Activated CD8-positive, alpha-beta memory T cell treated with anti-CD3 and anti-CD28 coated beads for 48 hours (primary cell): ENCODE measurements at regions not wholly inside any gene's neighbourhood (a gene's known extent, or its start where the extent isn't known, plus 50 kb on each side); places are given as distances from the start of the nearest gene placed in this dataset.

ENCODE experiments used
- DNase-seq, 3 experiments: peaks; one replicate each; pipeline ENCODE4 v3.0.0-alpha.2; 2020; ENCODE audit warnings: low read depth in 2 of 3, low spot score in 2 of 3

- DNase-seq: no peak
These were observed 343.1 kb downstream of the CYRIA start for GRCh38 chr2:16322308-16323125.

GRCh38 chr2:16321872-16322271 is 343.8 kb downstream of the CYRIA start:
- no peak for DNase-seq

GRCh38 chr2:16321256-16321655 is 344.4 kb downstream of the CYRIA start:
- DNase-seq: no peak

GRCh38 chr2:16320716-16321115 is 344.9 kb downstream of the CYRIA start:
- no peak for DNase-seq

- DNase-seq: no peak
These were observed 346.0 kb downstream of the CYRIA start for GRCh38 chr2:16319551-16320121.

GRCh38 chr2:16318474-16319195 is 347.0 kb downstream of the CYRIA start:
- DNase-seq: no peak

GRCh38 chr2:16318051-16318450 is 347.6 kb downstream of the CYRIA start:
- DNase-seq: no peak

- no peak for DNase-seq
These were observed 348.3 kb downstream of the CYRIA start for GRCh38 chr2:16317211-16317830.

- DNase-seq: no peak
These were observed 349.0 kb downstream of the CYRIA start for GRCh38 chr2:16316456-16317210.

GRCh38 chr2:16315908-16316307 is 349.7 kb downstream of the CYRIA start:
- DNase-seq: no peak

- DNase-seq: no peak
These were observed 350.2 kb downstream of the CYRIA start for GRCh38 chr2:16315458-16315835.

- DNase-seq: no peak
These were observed 350.8 kb downstream of the CYRIA start for GRCh38 chr2:16314691-16315457.

- DNase-seq: no peak
These were observed 351.6 kb downstream of the CYRIA start for GRCh38 chr2:16314001-16314400.

GRCh38 chr2:16313235-16313975 is 352.2 kb downstream of the CYRIA start:
- no peak for DNase-seq

GRCh38 chr2:16312771-16313170 is 352.9 kb downstream of the CYRIA start:
- no peak for DNase-seq

GRCh38 chr2:16311521-16312440 is 353.9 kb downstream of the CYRIA start:
- no peak for DNase-seq

GRCh38 chr2:16308816-16309215 is 356.8 kb downstream of the CYRIA start:
- no peak for DNase-seq

GRCh38 chr2:16304876-16305590 is 360.6 kb downstream of the CYRIA start:
- DNase-seq: no peak
